IMR-90 (cell line): ENCODE measurements at regions not wholly inside any gene's neighbourhood (a gene's known extent, or its start where the extent isn't known, plus 50 kb on each side); places are given as distances from the start of the nearest gene placed in this dataset.
A peak's percentile ranks its signal among the peaks of the same experiment; 100 is the strongest.

Source experiments
- ATAC-seq: fragments of 200-7000 bp; cut with Tn5 transposase; 2 replicates; pipeline ENCODE4 v1.9.1; 2020; ENCODE audit warnings: low read depth, mild to moderate bottlenecking, moderate library complexity
- BruUV-seq: library from RNA; stranded (reverse); fragments of 400-500 nt; replicated peaks from 2 replicates; lab custom pipeline; 2021; lab: Mats Ljungman, UMichigan
- CTCF ChIA-PET: fragments of 300-600 bp; formaldehyde crosslinking; extraction: SDS; loops from one replicate; lab custom pipeline; 2021; ENCODE audit warnings: antibody characterized with exemption; lab: Yijun Ruan, JAX
- POLR2A ChIA-PET: fragments of 300-600 bp; sonication (Branson Sonifier 250); formaldehyde crosslinking; loops from one replicate; lab custom pipeline; 2022; ENCODE audit warnings: antibody characterized with exemption; ENCODE audit not compliant: unreplicated experiment; lab: Charles Lee
- DNase-seq: peaks from one replicate; pipeline ENCODE4 v3.0.0; 2013
- H2AFZ ChIP-seq: replicated peaks from 2 replicates; pipeline ENCODE3; 2013; ENCODE audit warnings: low read length, mild to moderate bottlenecking; ENCODE audit not compliant: poor library complexity
- H2AK5ac ChIP-seq: 2 replicates; pipeline ENCODE4 v1.6.1; 2013; ENCODE audit warnings: low read depth, low read length, inconsistent platforms
- H2AK9ac ChIP-seq: replicated peaks from 2 replicates; pipeline ENCODE3; 2013; ENCODE audit warnings: mild to moderate bottlenecking, low read depth, low read length, moderate library complexity; ENCODE audit not compliant: poor library complexity
- H2BK120ac ChIP-seq: 2 replicates; pipeline ENCODE4 v1.6.1; 2013; ENCODE audit warnings: low read depth, low read length, inconsistent platforms
- H2BK15ac ChIP-seq: 3 replicates; pipeline ENCODE4 v1.6.1; 2013; ENCODE audit warnings: low read depth, low read length, inconsistent platforms
- H2BK20ac ChIP-seq: 2 replicates; pipeline ENCODE4 v1.6.1; 2013; ENCODE audit warnings: low read depth, mild to moderate bottlenecking, inconsistent platforms, low read length, moderate library complexity
- H2BK5ac ChIP-seq: 2 replicates; pipeline ENCODE4 v1.6.1; 2013; ENCODE audit warnings: mild to moderate bottlenecking, low read depth, low read length, inconsistent platforms; ENCODE audit not compliant: poor library complexity, severe bottlenecking
- H3K14ac ChIP-seq: replicated peaks from 2 replicates; pipeline ENCODE4 v1.6.1; 2013; ENCODE audit warnings: low read depth, low read length, inconsistent platforms
- H3K18ac ChIP-seq: 2 replicates; pipeline ENCODE4 v1.6.1; 2013; ENCODE audit warnings: low read depth, low read length, control low read depth
- H3K23ac ChIP-seq: 2 replicates; pipeline ENCODE4 v1.6.1; 2013; ENCODE audit warnings: low read depth, low read length, inconsistent platforms
- H3K27ac ChIP-seq: 2 replicates; pipeline ENCODE4 v1.5.1; 2013; ENCODE audit warnings: mild to moderate bottlenecking, control low read depth, low read length; ENCODE audit not compliant: insufficient read depth
- H3K27me3 ChIP-seq: 2 replicates; pipeline ENCODE4 v1.6.1; 2013; ENCODE audit warnings: low read length; ENCODE audit not compliant: control insufficient read depth, insufficient read depth
- H3K36me3 ChIP-seq: 2 replicates; pipeline ENCODE4 v1.6.1; 2013; ENCODE audit warnings: low read length, mixed read lengths; ENCODE audit not compliant: control insufficient read depth, insufficient read depth
- H3K4ac ChIP-seq: 2 replicates; pipeline ENCODE4 v1.6.1; 2013; ENCODE audit warnings: low read depth, low read length, inconsistent platforms
- H3K4me1 ChIP-seq: 2 replicates; pipeline ENCODE4 v1.6.1; 2013; ENCODE audit warnings: low read length, mixed read lengths; ENCODE audit not compliant: control insufficient read depth, insufficient read depth
- H3K4me2 ChIP-seq: 2 replicates; pipeline ENCODE4 v1.6.1; 2013; ENCODE audit warnings: low read depth, mild to moderate bottlenecking, control low read depth, low read length, moderate library complexity
- H3K4me3 ChIP-seq: 2 replicates; pipeline ENCODE4 v1.5.1; 2013; ENCODE audit warnings: low read depth, mild to moderate bottlenecking, control low read depth, low read length, moderate library complexity; ENCODE audit not compliant: insufficient read depth
- H3K56ac ChIP-seq: 2 replicates; pipeline ENCODE4 v1.6.1; 2013; ENCODE audit warnings: low read length, inconsistent platforms; ENCODE audit not compliant: insufficient read depth; ENCODE audit errors: extremely low read depth
- H3K79me1 ChIP-seq, 2 experiments: 2 replicates each; pipeline ENCODE4 v1.6.1; 2013; ENCODE audit warnings: low read length in 2 of 2, inconsistent platforms in 1 of 2, low read depth in 1 of 2
- H3K9ac ChIP-seq: 2 replicates; pipeline ENCODE4 v1.6.1; 2013; ENCODE audit warnings: low read depth, low read length, control low read depth
- H3K9me1 ChIP-seq: 2 replicates; pipeline ENCODE4 v1.6.1; 2013; ENCODE audit warnings: low read length, inconsistent platforms; ENCODE audit not compliant: insufficient read depth
- H3K9me3 ChIP-seq: 2 replicates; pipeline ENCODE4 v1.6.1; 2013; ENCODE audit warnings: low read length; ENCODE audit not compliant: control insufficient read depth, insufficient read depth
- H4K20me1 ChIP-seq: 2 replicates; pipeline ENCODE4 v1.6.1; 2013; ENCODE audit warnings: low read length, inconsistent platforms; ENCODE audit not compliant: insufficient read depth
- H4K5ac ChIP-seq: 2 replicates; pipeline ENCODE4 v1.6.1; 2013; ENCODE audit warnings: mild to moderate bottlenecking, low read depth, low read length, control low read depth
- H4K8ac ChIP-seq, 2 experiments: 2 replicates each; pipeline ENCODE4 v1.6.1; 2013; ENCODE audit warnings: low read depth in 2 of 2, low read length in 2 of 2, control low read depth in 1 of 2, inconsistent platforms in 1 of 2
- H4K91ac ChIP-seq: 2 replicates; pipeline ENCODE4 v1.6.1; 2013; ENCODE audit warnings: low read depth, low read length, inconsistent platforms; ENCODE audit not compliant: insufficient read depth
- FOS ChIP-seq: fragments of 150-350 bp; IDR thresholded peaks from 2 replicates; pipeline ENCODE4 v1.6.1; 2016; ENCODE audit warnings: low read depth, low read length
- MAZ ChIP-seq: IDR thresholded peaks from 2 replicates; pipeline ENCODE4 v1.6.1; 2012; ENCODE audit warnings: low read depth, mild to moderate bottlenecking, low read length, improper control_type of control experiment, moderate library complexity, borderline replicate concordance
- MXI1 ChIP-seq: IDR thresholded peaks from 2 replicates; pipeline ENCODE4 v1.6.1; 2012; ENCODE audit warnings: low read depth, mild to moderate bottlenecking, low read length, moderate library complexity, borderline replicate concordance
- POLR2A ChIP-seq: IDR thresholded peaks from 2 replicates; pipeline ENCODE4 v1.6.1; 2012; ENCODE audit warnings: mild to moderate bottlenecking, low read depth, low read length
- RAD21 ChIP-seq: IDR thresholded peaks from 2 replicates; pipeline ENCODE4 v1.6.1; 2012; ENCODE audit warnings: low read length, improper control_type of control experiment
- RCOR1 ChIP-seq: IDR thresholded peaks from 2 replicates; pipeline ENCODE4 v1.6.1; 2012; ENCODE audit warnings: mild to moderate bottlenecking, low read length, improper control_type of control experiment; ENCODE audit not compliant: insufficient replicate concordance
- RFX5 ChIP-seq: IDR thresholded peaks from 2 replicates; pipeline ENCODE4 v1.8.0; 2012; ENCODE audit warnings: low read depth, mild to moderate bottlenecking, low read length, moderate library complexity
- SMC3 ChIP-seq: fragments of 150-350 bp; IDR thresholded peaks from 2 replicates; pipeline ENCODE4 v1.6.1; 2016; ENCODE audit warnings: low read depth, mild to moderate bottlenecking, antibody characterized with exemption, low read length, moderate library complexity
- USF2 ChIP-seq: fragments of 150-350 bp; IDR thresholded peaks from 2 replicates; pipeline ENCODE4 v1.6.1; 2017; ENCODE audit warnings: mild to moderate bottlenecking, antibody characterized with exemption, low read length, low read depth
- WGBS, 2 experiments: methylation state at CpG; one replicate each; pipeline versions ENCODE4 v1.1.5 to v1.1.7; 2013; ENCODE audit warnings: missing lambda C conversion rate in 2 of 2; ENCODE audit not compliant: insufficient read length in 1 of 2; ENCODE audit errors: extremely low coverage in 2 of 2; 5-methylcytosine and 5-hydroxymethylcytosine counted together
- dilution Hi-C: fragments of 300-500 bp; cut with HindIII; formaldehyde crosslinking; loops from one replicate; pipeline ENCODE4 v1.14.3; 2018; ENCODE audit warnings: low sequenced_read_pairs; ENCODE audit not compliant: unreplicated experiment
- in situ Hi-C: fragments of 300-500 bp; cut with MboI; formaldehyde crosslinking; loops from 3 replicates; pipeline ENCODE4 v1.14.3; 2019; ENCODE audit warnings: low sequenced_read_pairs, inconsistent platforms, mixed read lengths
- intact Hi-C: fragments of 100-400 bp; cut with micrococcal nuclease; formaldehyde crosslinking; loops from 2 replicates; pipeline ENCODE4 v1.10.0; 2022
- TF ChIP-seq, protein P1 (sequence below): fragments of 150-350 bp; IDR thresholded peaks from 2 replicates; pipeline ENCODE4 v1.6.1; 2016; ENCODE audit warnings: low read depth, mild to moderate bottlenecking, low read length, moderate library complexity, borderline replicate concordance
- TF ChIP-seq, protein P2 (sequence below): conservative IDR thresholded peaks from 2 replicates; pipeline ENCODE4 v1.5.1; 2012; ENCODE audit warnings: mild to moderate bottlenecking, low read depth, low read length, improper control_type of control experiment

GRCh38 chr9:93860694-93861658 is 94.2 kb downstream of the BARX1 start:
- ChIA-PET POLR2A (no interaction called here), CTCF (interaction anchor here (0.5 kb wide), 1 partner anchor 472 kb away, joined by 3 read pairs; no protein-coding TSS in a partner anchor)
- Histone ChIP-seq H2AK5ac (no peak overlapping the region), H4K20me1 (no peaks in the 10 kb centered on the region), H3K9me1 (no peaks in the 10 kb centered on the region), H2BK5ac (no peak overlapping the region), H3K27ac (no peak overlapping the region), H2BK120ac (no peak overlapping the region), H4K8ac (no peak overlapping the region), H3K4me2 (no peak overlapping the region), H3K9ac (no peak overlapping the region), H2BK15ac (no peak overlapping the region), H3K4me3 (no peak overlapping the region), H3K36me3 (no peaks in the 10 kb centered on the region), H3K4ac (no peak overlapping the region), H3K56ac (no peak overlapping the region), H4K91ac (no peak overlapping the region), H3K23ac (no peak overlapping the region), H3K79me1 (no peaks in the 10 kb centered on the region), H3K18ac (no peak overlapping the region), H3K27me3 (peaks cover 4% of the 10 kb centered on the region; the same call in 1 of the 2 replicates), H3K9me3 (no peaks in the 10 kb centered on the region), H2BK20ac (no peak overlapping the region), H2AK9ac (no peak overlapping the region), H3K4me1 (no peaks in the 10 kb centered on the region), H2AFZ (peak overlapping the region; percentile 43), H4K5ac (no peak overlapping the region), H3K14ac (no peak overlapping the region)
- WGBS, 2 experiments, result 31% methylated on average over 7 of the region's 50 CpGs; no CpG with 5 or more reads in 1 of the 2 experiments
- ATAC-seq (no peak), DNase-seq (no peak)
- TF ChIP-seq SMC3, result no peak
- no peak for TF ChIP-seq FOS
- TF ChIP-seq, protein P1, sequence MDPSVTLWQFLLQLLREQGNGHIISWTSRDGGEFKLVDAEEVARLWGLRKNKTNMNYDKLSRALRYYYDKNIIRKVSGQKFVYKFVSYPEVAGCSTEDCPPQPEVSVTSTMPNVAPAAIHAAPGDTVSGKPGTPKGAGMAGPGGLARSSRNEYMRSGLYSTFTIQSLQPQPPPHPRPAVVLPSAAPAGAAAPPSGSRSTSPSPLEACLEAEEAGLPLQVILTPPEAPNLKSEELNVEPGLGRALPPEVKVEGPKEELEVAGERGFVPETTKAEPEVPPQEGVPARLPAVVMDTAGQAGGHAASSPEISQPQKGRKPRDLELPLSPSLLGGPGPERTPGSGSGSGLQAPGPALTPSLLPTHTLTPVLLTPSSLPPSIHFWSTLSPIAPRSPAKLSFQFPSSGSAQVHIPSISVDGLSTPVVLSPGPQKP, result no peak
- no peak for TF ChIP-seq USF2
- TF ChIP-seq MXI1, result no peak
- TF ChIP-seq POLR2A, result no peak
- TF ChIP-seq MAZ, result no peak
- no peak for TF ChIP-seq RCOR1
- TF ChIP-seq RFX5, result no peak
- TF ChIP-seq RAD21, result no peak
- TF ChIP-seq, protein P2, sequence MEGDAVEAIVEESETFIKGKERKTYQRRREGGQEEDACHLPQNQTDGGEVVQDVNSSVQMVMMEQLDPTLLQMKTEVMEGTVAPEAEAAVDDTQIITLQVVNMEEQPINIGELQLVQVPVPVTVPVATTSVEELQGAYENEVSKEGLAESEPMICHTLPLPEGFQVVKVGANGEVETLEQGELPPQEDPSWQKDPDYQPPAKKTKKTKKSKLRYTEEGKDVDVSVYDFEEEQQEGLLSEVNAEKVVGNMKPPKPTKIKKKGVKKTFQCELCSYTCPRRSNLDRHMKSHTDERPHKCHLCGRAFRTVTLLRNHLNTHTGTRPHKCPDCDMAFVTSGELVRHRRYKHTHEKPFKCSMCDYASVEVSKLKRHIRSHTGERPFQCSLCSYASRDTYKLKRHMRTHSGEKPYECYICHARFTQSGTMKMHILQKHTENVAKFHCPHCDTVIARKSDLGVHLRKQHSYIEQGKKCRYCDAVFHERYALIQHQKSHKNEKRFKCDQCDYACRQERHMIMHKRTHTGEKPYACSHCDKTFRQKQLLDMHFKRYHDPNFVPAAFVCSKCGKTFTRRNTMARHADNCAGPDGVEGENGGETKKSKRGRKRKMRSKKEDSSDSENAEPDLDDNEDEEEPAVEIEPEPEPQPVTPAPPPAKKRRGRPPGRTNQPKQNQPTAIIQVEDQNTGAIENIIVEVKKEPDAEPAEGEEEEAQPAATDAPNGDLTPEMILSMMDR, result no peak
- intact Hi-C loops, result no loop called here
- in situ Hi-C loops, result loop anchor here (25.0 kb wide), 1 partner anchor 376 kb away; no protein-coding TSS in a partner anchor
- dilution Hi-C loops, result no loop called here
- no TSS peak for BruUV-seq
